ENCODE measurements at regions not wholly inside any gene's neighbourhood (a gene's known extent, or its start where the extent isn't known, plus 50 kb on each side); places are given as distances from the start of the nearest gene placed in this dataset.

DNA sequence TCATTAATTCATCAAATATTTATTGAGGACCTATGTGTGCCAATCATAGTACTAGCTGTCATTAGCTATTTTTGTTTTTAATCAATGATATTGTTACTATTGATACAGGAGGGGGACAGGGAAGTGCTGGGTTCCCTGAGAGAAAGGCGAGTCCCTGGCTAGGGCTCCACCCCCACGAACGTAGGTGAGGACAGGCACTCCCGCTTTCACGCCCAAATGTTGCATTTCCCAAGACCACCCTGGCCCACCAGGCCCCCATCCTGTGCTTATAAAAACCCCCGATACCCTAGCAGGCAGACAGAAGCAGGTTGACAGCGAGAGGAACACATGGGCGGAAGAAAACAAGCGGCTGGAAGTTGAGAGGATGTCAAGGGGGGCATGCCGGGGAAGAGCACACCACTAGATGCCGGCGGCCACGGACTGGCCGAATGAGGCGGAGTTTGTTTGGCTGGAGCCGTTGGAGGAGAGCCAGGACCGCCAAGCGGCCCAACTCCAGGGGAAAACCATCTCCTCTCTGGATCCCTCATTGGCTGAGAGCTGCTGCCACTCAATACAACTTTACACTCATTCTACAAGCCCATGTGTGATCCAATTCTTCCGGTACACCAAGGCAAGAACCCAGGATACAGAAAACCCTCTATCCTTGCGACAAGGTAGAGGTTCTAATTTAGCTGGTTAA is 798.7 kb upstream of the SEMA6D start:
- BruUV-seq (replicated peaks) = no TSS peak
- CTCF ChIA-PET (ENCODE audit: low intra/inter-chr PET ratio, low total read pairs) = no interaction called here

DNA sequence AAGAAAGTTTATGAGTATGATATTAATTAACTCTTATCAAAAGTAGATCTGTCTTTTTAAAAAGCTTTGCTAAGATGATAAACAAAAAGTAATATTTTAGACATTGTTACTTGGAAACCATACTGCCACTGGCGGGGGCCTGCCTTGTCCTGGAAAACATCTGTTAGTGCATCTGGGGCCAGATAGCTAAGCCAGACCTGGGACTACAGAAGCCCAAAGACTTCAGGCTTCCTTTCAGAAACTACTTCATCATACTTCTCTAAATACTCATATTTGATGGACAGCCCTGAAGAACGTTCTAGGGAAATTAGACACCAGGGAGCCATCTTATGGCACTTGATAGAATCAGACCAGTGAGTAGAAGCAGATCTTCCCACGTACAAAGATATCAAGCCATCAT is 795.4 kb upstream of the SEMA6D start:
- no peaks in the 10 kb centered on the region for H3K4me1 ChIP-seq (ENCODE audit: insufficient read depth, low read length)
- no peak overlapping the region for H2AFZ ChIP-seq (ENCODE audit: low read length)
- no peak for DNase-seq (ENCODE audit: low spot score)
- no peak for ATAC-seq
- no peak overlapping the region for H3K27ac ChIP-seq (ENCODE audit: extremely low read length, insufficient read depth, low read length)
- no peak for FAIRE-seq
- POLR2A ChIA-PET = no interaction called here
- BruUV-seq (replicated peaks) = no TSS peak
- TF ChIP-seq LCORL (IDR thresholded peaks at IDR 0.05) = no peak
- no peak for TF ChIP-seq LCORL (CRISPR knock-in tag; IDR thresholded peaks at IDR 0.05)
- TF ChIP-seq, protein P1, sequence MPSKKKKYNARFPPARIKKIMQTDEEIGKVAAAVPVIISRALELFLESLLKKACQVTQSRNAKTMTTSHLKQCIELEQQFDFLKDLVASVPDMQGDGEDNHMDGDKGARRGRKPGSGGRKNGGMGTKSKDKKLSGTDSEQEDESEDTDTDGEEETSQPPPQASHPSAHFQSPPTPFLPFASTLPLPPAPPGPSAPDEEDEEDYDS (CRISPR knock-in tag; IDR thresholded peaks at IDR 0.05) = no peak
- TF ChIP-seq SNRNP70 (IDR thresholded peaks at IDR 0.05; ENCODE audit: low read depth, low read length) = no peak
- TF ChIP-seq, protein P2, sequence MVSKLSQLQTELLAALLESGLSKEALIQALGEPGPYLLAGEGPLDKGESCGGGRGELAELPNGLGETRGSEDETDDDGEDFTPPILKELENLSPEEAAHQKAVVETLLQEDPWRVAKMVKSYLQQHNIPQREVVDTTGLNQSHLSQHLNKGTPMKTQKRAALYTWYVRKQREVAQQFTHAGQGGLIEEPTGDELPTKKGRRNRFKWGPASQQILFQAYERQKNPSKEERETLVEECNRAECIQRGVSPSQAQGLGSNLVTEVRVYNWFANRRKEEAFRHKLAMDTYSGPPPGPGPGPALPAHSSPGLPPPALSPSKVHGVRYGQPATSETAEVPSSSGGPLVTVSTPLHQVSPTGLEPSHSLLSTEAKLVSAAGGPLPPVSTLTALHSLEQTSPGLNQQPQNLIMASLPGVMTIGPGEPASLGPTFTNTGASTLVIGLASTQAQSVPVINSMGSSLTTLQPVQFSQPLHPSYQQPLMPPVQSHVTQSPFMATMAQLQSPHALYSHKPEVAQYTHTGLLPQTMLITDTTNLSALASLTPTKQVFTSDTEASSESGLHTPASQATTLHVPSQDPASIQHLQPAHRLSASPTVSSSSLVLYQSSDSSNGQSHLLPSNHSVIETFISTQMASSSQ (IDR thresholded peaks at IDR 0.05; ENCODE audit: low read depth) = no peak
- TF ChIP-seq, protein P2 (CRISPR knock-in tag; IDR thresholded peaks at IDR 0.05; ENCODE audit: borderline replicate concordance) = no peak
- TF ChIP-seq RARA (CRISPR knock-in tag; IDR thresholded peaks at IDR 0.05) = no peak
- no peak for TF ChIP-seq ZMYM2 (CRISPR knock-in tag; IDR thresholded peaks at IDR 0.05)
- TF ChIP-seq REXO4 (CRISPR knock-in tag; IDR thresholded peaks at IDR 0.05; ENCODE audit: borderline replicate concordance) = no peak
- no peak for TF ChIP-seq NFRKB (IDR thresholded peaks at IDR 0.05)
- no peak for TF ChIP-seq ERF (CRISPR knock-in tag; IDR thresholded peaks at IDR 0.05)
- TF ChIP-seq AHR (CRISPR knock-in tag; IDR thresholded peaks at IDR 0.05) = no peak
- TF ChIP-seq ZFP37 (CRISPR knock-in tag; IDR thresholded peaks at IDR 0.05; ENCODE audit: borderline replicate concordance) = no peak
- TF ChIP-seq CEBPB (IDR thresholded peaks at IDR 0.05; ENCODE audit: borderline replicate concordance, low read depth, low read length) = no peak
- H3K9me3 ChIP-seq (ENCODE audit: low read length) = peaks cover 81% of the 10 kb centered on the region
- CTCF ChIA-PET (ENCODE audit: low intra/inter-chr PET ratio, low total read pairs) = no interaction called here
- H3K4me2 ChIP-seq (ENCODE audit: low read depth, low read length) = no peak overlapping the region
- in situ Hi-C loops (cut with HindIII; ENCODE audit: extremely low pct_ligation_motif_present, low pct_unique_long_range_greater_than_20kb) (no loop called here), intact Hi-C loops (cut with micrococcal nuclease; ENCODE audit: unreplicated experiment) (no loop called here)
- no peak overlapping the region for H3K4me3 ChIP-seq (replicated peaks in 1 of 3; ENCODE audit: insufficient read depth in 1 of 3, low read depth in 2 of 3, low read length in 3 of 3)
- H3K36me3 ChIP-seq (replicated peaks in 1 of 2; ENCODE audit: control insufficient read depth in 1 of 2, insufficient read depth in 2 of 2, low read length in 2 of 2) = no peaks in the 10 kb centered on the region
- H3K79me2 ChIP-seq (ENCODE audit: insufficient read depth, low read length) = no peaks in the 10 kb centered on the region
- WGBS (ENCODE audit: low lambda C conversion rate) = 12% methylated on average over 3 of the region's 3 CpGs
- H4K20me1 ChIP-seq (ENCODE audit: insufficient read depth, low read length) = no peaks in the 10 kb centered on the region
- H3K9ac ChIP-seq (ENCODE audit: insufficient read depth, low read depth, low read length) = no peak overlapping the region
- H3K27me3 ChIP-seq (ENCODE audit: control insufficient read depth in 1 of 2, insufficient read depth in 2 of 2, low read length in 2 of 2) = no peaks in the 10 kb centered on the region

More for the DNA sequence above, 798.7 kb upstream of the SEMA6D start:
- H3K27me3 ChIP-seq (ENCODE audit: control insufficient read depth in 1 of 2, insufficient read depth in 2 of 2, low read length in 2 of 2) = no peaks in the 10 kb centered on the region
- 29% methylated on average over 14 of the region's 20 CpGs for WGBS (ENCODE audit: low lambda C conversion rate)
- peaks cover 86% of the 10 kb centered on the region for H3K9me3 ChIP-seq (ENCODE audit: low read length)
- ATAC-seq (no peak), FAIRE-seq (no peak), DNase-seq (ENCODE audit: low spot score) (no peak)
- no peaks in the 10 kb centered on the region for H3K36me3 ChIP-seq (replicated peaks in 1 of 2; ENCODE audit: control insufficient read depth in 1 of 2, insufficient read depth in 2 of 2, low read length in 2 of 2)
- H3K9ac ChIP-seq (ENCODE audit: insufficient read depth, low read depth, low read length) = no peak overlapping the region
- no peak overlapping the region for H3K4me3 ChIP-seq (replicated peaks in 1 of 3; ENCODE audit: insufficient read depth in 1 of 3, low read depth in 2 of 3, low read length in 3 of 3)
- no peaks in the 10 kb centered on the region for H3K4me1 ChIP-seq (ENCODE audit: insufficient read depth, low read length)
- H2AFZ ChIP-seq (ENCODE audit: low read length) = no peak overlapping the region
- H3K79me2 ChIP-seq (ENCODE audit: insufficient read depth, low read length) = no peaks in the 10 kb centered on the region
- H3K4me2 ChIP-seq (ENCODE audit: low read depth, low read length) = no peak overlapping the region
- in situ Hi-C loops (cut with HindIII; ENCODE audit: extremely low pct_ligation_motif_present, low pct_unique_long_range_greater_than_20kb) (no loop called here), intact Hi-C loops (cut with micrococcal nuclease; ENCODE audit: unreplicated experiment) (no loop called here)
- H3K27ac ChIP-seq (ENCODE audit: extremely low read length, insufficient read depth, low read length) = no peak overlapping the region
- POLR2A ChIA-PET = no interaction called here
- no peaks in the 10 kb centered on the region for H4K20me1 ChIP-seq (ENCODE audit: insufficient read depth, low read length)
- no peak for TF ChIP-seq PHF5A (CRISPR knock-in tag; IDR thresholded peaks at IDR 0.05; ENCODE audit: low read depth, unreplicated experiment)
